NCI-H2227 treated with DMSO at 0.1 percent for 48 hours (cell line): ENCODE measurements at regions not wholly inside any gene's neighbourhood (a gene's known extent, or its start where the extent isn't known, plus 50 kb on each side); places are given as distances from the start of the nearest gene placed in this dataset.
A peak's percentile ranks its signal among the peaks of the same experiment; 100 is the strongest.

Source experiments
- DNase-seq: peaks from one replicate; lab custom pipeline; 2025; lab: John Stamatoyannopoulos, UW

DNA sequence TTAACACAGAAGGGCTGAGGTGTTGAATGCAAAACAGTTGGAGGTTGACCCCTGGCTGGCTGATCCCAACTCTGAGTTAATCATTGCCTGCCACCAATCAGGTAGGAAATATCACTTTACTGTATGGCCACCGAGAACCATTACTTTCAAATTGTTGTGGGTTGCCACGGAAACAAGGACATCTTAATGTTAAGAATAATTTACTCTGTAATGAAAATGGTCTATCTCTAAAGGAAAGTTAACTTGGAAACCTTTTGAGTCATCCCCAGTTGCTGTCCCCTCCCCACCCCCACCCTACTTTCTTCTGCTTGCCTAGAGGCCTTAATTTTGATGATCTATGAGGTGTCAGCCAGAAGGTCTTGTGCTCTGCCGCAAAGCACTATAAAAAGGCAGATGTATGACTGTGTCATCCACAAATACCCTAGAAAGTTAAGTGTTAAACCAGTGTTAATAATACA lies 78.7 kb upstream of the SNRK start:
- DNase-seq = no peak

DNA sequence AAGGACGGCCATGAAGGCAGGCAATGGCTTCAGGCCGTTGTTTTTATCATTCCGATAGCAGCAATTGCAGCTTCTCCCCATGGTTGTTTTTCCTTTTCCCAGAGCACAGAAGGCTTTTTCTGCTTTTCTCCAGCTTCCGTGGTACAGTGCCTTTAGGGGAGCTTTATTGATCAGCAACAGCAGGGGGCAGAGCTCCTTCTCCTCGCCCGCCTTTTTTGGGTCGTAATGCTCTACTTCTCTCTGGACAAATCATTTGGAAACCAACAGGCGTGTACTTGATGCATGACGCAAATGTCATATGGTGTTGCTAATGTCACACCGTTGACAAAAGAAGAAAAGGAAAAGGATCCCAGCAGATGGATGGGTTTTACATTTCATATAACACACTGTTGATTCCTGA lies 79.7 kb upstream of the SNRK start:
- DNase-seq = no peak

DNA sequence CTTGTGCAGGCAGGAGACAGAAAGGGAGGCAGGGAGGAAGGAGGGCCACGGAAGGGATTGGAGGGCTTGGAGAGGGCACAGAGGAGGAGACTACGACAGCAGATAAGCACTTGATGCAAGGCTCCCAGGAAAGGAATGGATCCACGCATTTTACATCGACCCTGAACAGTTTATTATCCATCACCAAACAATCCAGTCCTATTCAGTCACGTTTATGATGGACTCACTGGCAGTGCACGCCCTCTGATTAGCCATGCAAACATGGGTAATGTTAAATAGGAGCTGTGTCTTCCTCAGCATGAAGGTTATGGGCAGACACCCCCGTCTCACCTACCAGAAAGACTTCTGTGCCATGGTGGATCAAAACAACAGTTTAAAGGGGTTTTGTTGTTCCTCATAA lies 80.2 kb upstream of the SNRK start:
- no peak for DNase-seq

DNA sequence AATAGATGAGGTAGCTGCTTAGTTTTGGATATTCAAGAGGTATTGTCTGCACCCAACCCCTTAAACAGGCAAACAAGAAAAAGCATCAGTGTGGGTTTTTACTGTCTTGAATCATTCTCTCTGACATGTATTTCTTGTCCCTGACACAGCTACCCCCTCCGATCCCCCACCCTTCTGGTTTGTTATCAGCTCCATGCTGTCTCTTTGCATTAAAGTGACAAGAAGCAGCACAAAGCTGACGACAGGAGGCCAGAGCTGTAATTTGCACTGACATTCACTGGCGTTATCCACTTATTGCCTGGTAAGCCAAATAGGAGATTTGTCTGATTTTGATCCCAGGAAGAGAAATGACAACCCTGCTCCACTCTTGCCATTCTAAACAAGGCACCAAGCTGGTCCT lies 83.3 kb upstream of the SNRK start:
- peak; percentile 4 for DNase-seq

DNA sequence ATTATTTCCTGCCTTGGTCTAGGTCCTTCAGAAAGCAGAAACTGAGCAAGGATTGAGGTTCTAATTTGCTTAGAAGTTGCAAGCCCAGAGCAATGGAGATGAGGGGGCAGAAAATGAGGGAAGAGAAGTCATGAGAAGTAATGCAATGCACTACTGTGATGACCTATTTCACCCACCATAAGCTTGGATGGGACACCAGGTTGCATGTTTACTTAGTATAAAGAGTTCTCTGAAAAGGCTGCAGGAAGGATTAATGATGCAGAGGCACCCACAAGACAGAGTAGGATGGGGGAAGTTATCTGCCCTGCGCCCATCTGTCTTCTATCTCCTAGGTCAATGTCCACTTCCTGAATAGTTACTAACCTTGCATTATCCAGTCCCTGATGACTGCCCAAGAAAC lies 84.8 kb upstream of the SNRK start:
- no peak for DNase-seq

DNA sequence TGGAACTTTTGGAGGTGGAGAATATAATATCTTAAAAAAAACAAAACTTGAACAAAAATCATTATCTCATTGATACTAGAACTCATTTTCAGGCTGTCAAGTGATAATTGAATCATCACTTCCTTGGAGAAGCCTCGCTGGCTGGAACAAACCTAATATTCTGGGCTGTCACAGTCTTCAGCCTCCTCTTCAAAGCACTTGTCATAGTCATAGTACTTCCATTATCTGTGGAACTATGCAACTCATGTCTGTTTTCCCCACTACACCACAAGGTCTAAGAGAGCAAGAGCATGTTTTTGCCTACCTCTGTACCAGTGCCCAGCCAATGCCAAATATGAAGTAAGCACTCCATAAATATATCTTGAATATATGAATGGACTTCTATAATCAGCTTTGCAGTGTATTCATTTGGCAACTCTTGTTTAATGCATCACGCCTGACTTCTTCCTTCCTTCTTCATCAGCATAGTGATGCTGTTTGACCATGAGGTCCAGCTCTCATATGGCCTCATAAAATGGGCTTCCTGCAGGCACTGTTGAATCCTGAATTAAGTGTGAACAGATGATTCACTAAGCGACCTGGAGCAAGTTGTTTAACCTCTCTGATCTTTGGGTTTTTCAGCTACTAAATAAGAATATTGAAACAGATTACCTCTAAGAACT lies 86.6 kb upstream of the SNRK start:
- no peak for DNase-seq

DNA sequence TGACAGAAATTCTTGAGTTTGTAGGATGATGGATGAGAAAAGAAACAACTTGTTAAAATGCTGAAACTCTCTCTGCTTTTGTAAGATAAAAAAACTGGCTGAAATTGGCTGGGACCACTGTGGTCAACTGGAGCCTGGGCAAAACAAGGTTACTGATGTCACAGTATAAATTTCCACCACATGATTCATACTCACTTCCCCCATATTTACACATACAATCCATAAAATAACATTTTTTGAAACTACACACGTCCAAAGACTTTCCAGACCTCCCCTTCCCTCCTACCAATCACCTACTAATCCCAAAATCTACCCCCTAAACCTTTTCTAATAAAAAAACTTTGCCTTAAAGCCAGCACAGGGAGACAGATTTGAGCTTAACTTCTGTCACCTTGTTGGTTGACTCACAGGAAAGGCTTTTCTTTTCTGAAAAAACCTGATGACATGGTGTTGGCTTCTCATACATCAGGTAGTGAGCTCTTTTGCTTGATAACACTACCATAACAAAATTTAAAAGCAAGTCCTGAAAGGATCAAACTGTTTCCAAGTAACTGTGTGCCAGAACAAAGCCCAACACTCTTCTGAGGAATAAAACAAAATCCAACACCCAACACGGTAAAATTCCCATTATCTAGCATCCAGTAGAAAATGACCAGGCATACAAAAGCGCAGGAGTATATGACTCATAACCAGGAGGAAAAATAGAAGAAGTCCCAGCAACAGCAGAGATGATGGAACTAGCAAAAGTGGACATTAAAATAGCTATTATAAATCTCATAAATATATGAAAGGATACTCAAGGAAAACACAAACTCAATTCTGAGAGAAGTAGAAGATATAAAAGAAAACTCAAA lies 87.3 kb upstream of the SNRK start:
- DNase-seq = no peak

DNA sequence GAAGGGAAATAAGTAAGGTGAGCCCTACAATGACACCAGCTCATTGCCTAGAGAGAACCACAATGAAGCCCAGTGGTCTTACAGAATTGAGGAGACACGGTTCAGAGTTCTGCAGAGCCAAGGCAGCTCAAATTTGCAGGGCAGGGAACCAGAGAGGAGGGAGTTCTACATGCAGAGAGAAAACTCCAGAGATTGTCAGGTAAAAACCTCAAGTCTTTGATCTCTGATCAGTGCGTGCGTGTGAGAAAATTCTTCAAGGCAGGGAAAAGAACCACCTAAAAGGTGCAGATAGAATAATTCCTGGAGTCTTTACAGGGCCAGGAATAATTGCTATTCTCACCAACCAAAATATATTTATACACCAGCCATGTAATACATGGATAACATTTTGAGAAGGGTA lies 88.0 kb upstream of the SNRK start:
- DNase-seq = no peak

DNA sequence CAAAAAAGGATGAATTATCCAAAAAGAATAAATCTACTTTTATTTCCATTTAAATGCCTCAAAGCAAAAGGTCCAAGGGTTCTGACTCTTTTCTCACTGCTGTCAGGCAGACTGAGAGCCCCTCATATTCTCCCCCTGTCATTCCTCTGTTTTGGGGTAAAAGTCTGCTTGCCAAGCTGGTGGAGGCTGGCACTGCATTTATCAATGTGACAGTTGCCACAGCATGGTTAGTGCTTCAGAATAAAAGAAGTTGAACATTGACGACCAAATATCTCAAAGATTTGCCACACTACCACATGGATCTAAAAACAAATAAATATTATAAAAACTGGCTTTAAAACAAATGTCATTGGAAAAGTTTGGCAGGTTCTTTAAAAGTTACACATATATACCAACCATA lies 89.2 kb upstream of the SNRK start:
- DNase-seq = no peak

DNA sequence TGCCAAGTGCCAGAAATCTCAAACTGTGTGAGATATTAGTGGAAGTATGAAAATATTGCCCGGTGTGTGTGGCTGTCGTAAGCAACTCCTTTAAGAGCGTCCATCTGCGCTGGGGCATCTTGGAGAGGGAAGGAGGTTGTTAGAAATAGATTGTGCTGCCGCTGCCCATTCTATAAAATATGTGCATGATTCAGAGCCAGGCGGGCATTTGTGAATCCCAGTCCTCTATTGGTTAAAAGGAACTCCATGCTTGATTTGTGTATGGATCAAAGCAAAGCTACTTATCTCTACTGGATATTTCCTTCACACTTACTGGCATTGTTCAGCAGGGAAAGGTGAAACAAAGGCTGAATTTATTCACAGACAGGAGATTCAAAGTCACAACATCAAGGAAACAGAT lies 89.6 kb upstream of the SNRK start:
- DNase-seq = no peak

DNA sequence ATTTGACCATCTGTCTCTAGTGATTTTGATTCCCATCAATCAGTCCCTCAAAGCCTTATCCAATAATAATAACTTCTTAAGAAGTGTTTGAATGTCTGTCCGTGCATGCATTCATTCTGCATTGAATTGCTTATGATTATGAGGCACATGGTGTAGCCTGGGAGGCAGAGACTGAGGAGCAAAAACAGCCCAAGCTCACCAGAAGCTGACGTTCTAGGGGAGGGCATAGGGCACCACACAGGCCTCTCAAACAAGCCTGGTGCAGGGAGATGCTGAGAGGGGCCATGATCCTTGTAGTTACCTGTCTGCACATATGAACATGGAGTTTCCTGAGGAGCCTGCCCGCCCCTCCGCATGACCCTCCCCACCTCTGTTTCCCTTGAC lies 89.2 kb upstream of the POMGNT2 start:
- no peak for DNase-seq

DNA sequence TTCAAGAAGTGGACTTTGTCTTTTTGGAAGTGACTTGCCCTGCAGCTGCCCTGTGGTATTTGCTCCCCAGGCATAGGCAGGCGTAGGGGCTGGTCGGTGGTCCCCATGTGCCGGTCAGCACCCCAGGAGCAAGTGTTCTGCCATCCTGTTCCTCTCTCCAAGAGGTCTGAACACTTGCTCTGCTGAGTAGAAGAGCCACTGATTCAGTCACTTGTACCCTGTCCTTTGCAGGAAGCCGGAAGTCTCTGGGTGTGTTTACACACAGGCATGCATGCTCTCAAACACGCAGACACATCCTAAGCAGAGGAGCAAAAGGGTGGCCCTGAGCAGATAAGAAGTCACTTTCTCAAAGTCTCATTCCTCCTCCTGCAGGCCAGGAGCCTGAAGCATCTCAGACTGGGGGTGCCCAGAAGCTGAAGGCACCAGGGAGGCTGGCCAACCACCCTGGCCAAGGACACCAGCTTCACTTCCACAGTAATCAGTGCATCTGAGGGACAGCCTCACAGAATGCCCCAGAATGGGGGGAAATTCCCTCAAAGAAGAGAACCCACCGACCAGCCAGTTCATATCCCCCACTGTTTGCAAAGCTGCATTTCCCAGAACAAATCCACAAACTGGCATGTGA lies 88.7 kb upstream of the POMGNT2 start:
- DNase-seq = no peak

DNA sequence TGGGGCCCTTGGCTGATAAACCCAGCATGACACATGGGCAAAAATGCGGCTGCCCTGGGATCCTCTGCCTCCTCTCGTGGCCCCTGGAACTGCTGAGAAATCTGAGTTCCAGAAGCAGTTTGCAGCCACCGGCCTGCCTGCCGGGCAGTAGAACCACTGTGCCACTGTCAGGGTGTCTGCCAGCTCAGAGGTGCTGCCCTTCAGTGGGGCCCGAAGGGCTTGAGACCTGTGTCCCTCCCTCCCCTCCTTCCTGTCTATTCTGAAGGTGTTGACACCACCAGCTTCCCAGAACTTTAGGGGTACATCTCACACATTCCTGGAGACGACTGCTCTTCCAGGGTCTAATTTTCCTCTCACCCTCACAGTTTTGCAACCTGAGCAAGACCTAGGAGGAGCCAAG lies 88.2 kb upstream of the POMGNT2 start:
- DNase-seq = no peak

DNA sequence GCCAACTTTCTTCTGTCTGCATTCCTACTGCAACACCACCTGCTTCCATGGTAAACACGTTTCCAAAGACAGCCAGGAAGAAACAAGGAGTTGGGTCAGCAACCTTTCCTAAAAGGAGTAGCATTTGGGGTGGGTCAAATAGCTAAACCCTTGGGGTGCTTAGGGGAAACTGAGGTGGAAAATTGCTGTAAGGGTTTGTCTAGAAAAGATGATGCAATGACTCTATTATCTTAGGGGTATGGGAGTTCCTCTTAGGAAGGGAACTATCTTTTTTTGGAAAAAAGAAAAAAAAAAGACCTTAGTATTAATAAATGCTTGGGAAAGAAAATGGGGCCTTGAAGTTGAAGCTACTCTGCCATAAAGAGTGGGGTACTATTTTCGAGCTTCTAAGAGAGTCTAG lies 86.1 kb upstream of the POMGNT2 start:
- DNase-seq = no peak

DNA sequence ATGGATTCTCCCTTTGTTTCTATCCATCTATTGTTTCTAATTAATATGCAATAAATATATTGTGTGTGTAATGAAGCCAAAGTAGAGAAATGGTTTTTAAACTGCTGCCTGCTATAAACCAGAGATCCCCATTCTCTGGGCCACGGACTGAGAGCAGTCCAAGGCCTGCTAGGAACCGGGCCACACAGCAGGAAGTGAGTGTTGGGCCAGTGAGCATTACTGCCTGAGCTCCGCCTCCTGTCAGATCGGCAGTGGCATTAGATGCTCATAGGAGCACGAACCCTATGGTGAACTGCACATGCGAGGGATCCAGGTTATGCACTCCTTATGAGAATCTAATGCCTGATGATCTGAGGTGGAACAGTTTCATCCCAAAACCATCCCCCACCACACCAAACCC lies 85.2 kb upstream of the POMGNT2 start:
- DNase-seq = no peak

DNA sequence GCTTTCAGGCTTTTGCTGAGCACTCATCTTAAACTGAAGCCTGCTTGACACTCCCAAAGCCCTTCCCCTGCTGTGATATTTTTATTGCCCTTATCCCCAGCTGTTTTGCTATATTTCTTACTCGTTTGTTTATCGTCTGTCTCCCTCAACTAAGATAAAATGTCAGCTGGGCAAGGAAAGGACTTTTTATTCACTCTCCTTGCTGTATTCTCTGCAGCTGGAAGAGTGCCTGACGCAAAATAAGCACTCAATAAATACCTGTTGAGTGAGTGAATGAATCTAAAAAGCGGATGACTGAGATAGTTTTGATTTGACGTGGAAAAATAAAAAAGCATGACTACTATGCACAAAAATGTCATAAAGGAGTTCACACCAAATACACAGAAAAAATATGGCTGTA lies 84.8 kb upstream of the POMGNT2 start:
- no peak for DNase-seq

DNA sequence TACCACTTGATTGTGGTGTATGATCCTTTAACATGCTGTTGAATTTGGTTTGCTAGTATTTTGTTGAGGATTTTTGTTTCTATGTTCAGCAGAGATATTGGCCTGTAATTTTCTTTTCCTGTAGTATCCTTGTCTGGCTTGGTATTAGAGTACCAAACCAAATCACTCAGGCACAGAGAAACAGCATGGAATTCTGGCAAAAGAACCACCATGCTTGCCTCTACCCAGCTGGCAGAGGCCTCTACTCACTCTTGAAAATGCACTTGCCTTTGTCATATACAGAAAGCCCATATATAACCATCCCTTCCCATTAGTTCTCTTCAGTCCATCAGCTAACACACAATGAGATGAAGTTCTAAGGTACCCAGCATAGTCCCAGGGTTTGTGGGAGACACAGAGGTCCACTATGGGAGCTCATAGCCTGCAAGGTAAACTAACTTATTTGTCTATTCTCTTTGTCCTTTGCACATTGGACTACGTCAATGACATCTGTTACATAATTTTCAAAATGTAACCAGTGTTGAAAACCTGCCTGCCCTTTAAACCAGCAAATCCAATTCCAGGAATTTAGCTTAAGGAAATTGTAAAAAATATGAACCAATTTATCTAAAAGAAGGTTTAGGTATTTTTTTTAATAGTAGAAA lies 82.1 kb upstream of the POMGNT2 start:
- no peak for DNase-seq

DNA sequence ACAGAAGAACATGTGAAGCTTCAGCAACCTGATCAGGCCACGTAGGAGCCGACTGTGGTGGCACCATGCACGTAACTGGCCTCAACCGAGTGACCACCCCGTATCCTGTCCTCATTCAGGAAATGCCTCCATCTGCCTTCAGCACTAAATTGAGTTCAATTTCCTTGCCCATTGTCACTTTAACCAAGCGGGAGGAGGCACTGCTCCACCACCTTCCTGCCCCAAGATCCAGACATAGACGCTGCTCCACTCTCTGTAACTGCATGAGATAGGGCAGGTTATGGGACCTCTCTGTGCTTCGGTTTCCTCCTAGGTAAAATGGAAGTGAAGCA lies 80.1 kb upstream of the POMGNT2 start:
- DNase-seq = no peak

DNA sequence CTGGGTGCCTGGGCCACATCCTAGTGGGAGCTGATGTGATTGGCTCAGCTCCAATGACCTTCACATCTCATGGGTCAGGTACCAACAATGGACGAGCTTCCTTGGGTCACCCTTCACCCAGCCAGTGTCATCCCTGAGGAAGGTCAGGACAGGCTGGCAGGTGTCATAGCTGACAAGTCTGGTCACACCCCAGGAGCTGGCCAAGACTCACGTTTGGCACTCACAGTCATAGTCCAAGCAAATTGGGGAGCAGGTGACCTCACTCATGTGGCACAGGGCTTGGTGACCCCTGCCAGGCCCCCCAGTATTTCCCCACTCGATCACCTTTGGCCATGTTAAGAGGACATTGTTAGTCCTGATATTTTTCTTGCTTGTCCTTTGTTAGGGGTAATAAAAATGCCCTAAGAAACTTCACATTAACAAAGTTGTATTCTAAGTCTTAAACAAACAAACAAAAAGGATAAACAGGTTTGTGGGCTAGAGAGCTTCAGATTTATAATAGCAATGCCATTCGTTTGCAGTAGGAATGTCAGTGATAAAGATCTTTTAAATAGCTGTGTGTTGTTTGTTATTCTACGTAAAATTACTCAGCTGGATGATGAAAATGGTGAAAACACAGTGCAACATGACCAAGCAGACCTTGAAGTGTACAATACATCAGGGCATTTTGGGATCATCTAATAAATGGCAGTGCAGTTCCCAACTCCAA lies 79.5 kb upstream of the POMGNT2 start:
- no peak for DNase-seq

DNA sequence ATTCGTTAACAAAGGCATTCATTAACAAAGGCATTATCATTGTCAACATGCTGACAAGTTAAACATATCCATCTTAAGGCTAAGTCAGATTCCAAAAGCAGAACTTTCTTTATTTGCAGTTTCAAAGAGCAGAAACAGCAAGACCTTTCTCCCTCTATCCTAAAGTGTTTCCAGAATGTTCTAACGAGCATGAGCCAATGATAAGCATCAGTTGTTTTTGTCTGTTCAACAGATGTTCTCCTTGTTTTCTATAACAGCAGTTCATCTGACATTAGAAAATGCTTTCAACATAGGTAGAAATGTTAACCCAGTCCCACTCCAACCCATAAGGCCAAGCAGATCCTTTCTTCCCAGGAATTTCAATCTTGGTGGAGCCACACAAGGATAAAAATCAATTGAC lies 77.6 kb upstream of the POMGNT2 start:
- DNase-seq = no peak

DNA sequence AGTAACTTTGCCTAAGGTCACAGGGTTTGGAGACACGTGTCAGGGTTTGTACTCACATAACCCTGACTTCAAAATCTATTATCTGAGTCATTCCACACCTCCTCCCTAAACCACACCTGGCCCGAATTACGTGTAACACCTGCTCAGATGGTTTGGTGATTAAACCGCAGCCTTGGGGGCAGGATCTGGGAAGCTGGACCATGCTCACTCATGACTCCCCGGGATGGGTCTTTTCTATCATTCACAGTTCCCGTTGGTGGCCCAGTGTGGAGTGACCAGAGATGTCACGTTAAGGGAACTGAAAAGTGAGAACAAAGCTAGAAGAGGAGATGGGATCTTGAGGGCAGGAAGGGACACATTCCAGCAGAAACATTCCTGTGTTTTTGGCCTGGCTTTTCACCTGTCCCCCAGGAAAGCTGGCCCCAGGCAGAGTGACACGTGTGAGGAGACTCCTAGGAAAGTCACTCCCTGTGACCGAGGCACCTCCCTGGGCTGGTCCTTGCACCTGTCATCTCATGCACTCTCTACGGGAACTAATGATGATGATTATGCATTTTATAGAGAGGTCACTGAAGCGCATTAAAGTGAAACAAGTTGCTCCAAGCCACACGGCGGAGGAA lies 75.4 kb upstream of the POMGNT2 start:
- no peak for DNase-seq

DNA sequence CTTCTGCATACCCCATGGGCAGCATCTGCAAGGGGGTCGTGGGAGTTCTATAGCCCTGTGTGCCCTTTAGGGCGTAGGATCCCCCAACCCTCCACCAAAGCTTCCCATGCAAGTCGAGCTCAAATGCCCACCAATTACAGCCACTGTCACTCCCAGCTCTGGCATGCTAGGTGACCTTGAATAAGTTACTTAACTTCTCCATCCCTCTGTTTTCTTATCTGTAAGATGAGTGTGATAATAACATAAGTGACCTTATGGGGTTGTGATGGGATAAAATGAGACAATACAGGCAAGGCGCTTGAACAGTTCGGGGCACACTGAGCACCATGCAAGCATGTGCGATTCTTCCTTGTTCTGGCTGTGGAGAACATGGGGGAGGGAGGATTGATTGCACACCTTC lies 74.8 kb upstream of the POMGNT2 start:
- no peak for DNase-seq
